DMS53 treated with DMSO at 0.1 percent for 48 hours (cell line): ENCODE measurements at regions not wholly inside any gene's neighbourhood (a gene's known extent, or its start where the extent isn't known, plus 50 kb on each side); places are given as distances from the start of the nearest gene placed in this dataset.

Source experiments
- DNase-seq: peaks from one replicate; lab custom pipeline; 2025; ENCODE audit not compliant: unreplicated experiment; lab: John Stamatoyannopoulos, UW

DNA sequence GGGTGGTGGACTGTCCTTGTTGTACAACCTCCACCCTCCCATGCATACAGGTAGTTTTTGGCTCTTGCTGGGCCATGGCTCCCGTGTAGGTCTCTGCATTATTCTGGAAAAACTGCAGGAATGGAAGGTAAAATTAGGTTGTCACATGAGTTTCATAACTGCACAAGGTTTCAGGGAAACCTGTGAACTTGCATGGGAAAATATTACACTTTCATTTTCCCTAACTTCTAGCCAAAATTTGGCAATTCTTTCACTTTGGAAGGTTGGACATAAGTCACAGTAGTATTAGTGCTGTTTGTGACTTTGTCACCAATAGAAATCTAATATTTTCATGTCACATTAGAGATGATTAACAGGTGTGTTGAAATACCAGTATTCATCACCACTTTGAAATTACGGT is 118.1 kb upstream of the MGAT5 start:
- no peak for DNase-seq

DNA sequence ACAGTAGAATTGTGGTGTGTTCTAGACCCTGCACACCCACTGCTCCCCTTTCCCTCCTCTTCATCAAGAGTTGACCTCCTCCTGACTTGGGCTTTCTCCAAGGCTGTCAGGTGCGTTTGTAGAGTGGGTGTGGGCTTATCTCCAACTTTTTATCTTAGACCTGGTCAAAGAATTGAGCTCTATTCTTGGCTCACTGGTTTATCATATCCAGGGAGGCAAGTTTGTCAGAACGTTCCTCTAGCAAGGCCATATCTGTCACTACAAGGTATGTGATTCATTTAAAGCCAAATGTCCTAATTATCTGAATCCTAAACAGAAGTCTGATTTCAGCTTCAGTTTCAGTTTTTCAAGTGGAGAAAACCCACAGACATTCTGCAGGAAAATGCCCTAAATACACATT is 117.1 kb upstream of the MGAT5 start:
- DNase-seq: no peak

DNA sequence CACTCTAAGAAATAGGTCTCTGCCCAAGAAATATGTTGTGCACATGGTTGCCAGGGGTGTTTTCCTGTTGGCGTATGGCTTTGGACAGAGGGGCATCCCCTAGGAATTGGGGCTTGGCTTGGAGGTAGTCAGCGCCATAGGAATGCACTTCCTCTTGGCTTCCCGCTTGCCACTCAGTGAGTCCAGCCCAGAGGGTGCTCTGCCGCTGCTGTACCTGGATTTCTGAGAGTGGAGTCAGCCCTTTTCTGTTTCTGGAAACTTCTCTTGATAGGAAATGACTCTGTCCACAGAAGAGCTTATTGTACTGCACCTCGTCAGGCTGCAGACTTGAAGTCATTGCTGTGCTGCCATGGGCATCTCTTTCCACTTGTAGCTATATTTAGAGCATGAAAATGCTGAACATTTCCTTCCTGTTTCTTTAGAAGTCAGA is 116.7 kb upstream of the MGAT5 start:
- DNase-seq: no peak

DNA sequence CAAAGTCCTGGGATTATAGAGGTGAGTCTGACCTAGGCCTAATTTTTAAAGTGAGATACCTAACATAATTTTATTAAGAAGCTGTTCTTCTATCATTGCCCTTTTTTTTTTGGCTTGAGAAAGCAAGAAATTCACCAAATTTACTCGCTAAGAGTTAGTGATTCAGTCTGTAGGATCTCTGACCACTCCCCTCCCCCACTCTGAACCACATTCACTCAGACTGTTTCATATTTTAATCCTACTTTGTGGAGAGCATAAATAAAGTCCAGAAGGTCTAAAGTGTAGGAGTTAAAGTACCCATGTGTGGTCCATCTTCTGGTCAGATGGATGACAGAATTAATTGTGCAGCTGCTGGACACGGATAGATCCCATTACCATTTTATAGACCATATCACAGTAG is 115.8 kb upstream of the MGAT5 start:
- DNase-seq: no peak

DNA sequence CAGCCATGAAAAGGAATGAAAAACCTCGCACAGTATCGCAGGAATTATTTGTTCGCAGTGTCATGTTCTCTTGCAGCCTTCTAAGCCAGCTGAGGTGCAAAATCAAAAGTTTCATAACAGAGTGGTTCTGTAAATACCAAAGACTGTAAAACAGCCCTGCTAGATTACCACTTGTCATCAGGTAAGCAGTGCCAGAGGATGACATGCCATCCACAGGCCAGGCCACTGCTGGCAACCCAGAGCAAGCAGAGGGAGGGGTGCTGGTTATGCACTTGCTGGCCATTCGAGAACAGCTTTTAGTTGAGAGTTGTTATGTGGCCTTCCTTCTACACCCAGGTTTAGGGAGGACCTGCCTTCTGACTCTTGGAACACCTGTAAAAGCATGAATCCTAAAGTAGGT is 114.3 kb upstream of the MGAT5 start:
- DNase-seq: no peak

DNA sequence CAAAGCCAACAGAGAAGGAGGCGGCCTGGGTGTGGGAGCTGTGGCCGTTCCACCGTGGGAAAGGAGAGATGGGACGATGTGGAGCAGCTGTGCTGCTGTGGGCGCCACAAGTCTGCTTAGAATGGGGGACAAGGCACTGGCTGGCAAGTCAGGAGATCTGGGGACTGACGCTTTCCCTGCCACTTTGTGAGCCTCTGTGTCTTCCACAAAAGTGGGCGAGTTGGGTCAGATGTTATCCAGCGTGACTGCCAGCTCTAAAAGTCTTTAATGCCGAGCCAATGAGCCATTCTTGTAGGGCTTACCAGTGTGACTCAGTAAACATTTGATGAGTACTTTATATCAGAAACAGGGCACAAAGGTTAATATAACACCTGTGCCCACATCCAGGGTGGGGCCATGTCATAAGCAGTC is 113.6 kb upstream of the MGAT5 start:
- DNase-seq: peak; percentile 32

DNA sequence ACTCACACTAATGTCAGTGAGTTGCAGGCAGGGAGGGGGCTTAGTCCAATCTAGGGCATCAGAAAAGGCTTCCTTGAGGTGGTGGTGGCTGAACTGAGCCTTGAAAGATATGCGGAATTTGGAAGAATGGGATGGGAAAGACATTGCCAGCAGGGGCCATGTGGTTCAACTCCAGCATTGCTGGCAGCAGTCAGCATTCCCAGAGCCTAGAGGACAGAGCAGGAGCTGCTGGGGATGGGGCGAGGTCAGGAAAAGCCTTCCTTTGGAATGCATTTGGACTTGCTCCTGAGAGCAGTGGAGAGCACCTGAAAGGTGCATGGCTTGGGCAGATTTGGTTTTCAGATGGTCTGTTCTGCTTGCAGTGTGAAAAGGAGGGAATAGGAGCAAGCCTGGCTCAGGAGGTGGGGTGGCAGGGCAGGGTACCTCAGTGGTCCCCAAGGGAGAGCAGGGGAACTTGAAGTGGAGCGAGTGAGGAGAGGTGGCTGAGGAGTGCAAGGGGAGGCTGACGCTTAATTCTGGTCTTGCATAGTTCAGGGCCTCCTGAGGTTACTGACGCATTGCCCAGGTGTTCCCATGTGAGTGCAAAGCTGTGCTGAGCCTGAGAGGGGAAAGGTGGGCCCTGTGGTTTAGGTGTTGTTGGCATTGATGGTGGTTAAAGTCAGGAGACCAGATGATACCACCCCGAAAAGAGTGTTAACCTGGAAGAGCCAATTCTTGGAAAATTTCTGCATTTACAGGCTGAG is 112.1 kb upstream of the MGAT5 start:
- DNase-seq: no peak

DNA sequence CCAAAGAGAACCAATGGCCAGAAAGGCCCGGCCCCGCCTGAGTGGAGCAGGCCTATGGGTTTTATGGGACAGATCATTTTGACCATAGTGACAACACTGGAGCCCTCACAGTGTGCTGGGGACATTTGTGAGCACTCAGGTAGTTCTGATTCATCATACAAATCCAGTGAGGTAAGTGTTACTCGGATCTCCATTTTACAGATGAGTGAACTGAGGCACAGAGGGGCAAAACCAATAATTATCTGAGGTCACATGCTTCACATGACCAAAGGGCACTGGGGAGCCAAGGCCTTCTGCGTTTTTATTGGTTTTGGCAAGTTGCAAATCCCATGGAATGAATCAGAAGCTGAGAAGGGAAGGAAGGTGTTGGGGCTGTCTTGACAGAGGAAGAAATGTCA is 111.5 kb upstream of the MGAT5 start:
- DNase-seq: no peak

DNA sequence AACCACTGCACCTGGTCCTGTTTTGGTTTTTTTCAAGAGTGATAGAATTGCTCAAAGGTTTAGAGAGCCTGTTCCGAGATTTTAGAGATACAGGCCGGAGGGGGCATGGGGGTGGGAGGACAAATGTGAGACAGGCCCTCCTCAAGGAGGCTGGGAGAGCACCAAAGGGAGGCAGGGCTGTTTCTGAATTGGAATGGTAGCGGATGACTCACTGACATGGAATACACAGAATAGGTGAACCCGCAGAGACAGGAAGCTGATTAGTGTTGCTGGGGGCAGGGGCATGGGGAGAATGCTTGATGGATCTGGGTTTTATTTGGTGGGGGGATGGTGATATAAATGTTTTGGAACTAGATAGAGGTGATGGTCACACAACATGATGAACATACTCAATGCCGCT is 111.0 kb upstream of the MGAT5 start:
- no peak for DNase-seq

DNA sequence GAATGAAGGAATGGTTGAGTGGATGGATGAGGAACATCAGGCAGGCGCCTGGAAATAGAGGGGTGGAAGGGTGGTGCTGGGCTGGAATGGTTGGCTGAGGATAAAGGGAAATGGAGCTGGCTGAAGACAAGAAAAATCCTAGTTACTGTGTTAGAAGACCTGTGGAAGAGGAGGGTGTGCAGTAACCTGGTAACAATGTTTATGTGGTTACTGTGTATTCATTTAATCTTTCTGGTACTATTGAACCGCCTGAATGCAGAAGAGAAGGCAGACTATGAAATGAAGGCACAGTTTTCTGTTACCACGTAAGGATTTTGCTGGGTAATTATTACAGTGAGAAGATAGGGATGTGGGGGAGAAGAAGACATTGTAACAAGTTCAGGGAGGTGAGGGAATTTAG is 110.3 kb upstream of the MGAT5 start:
- no peak for DNase-seq

DNA sequence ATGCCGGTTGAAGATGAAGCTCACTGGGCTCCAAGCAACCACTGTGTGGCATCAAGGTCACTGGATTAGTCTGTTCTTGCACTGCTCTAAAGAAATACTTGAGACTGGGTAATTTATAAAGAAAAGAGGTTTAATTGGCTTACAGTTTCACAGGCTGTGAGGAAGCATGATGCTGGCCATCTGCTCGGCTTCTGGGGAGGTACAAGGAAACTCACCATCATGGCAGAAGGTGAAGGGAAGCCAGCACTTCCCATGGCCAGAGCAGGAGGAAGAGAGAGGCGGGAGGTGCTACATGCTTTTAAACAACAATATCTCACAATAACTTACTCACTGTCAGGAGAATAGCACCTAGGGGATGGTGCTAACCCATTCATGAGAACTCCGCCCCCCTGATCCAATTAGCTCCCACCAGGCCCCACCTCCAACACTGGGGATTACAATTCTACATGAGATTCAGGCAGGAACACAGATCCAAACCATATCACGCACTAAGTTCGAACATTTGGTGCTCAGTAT is 109.7 kb upstream of the MGAT5 start:
- no peak for DNase-seq

DNA sequence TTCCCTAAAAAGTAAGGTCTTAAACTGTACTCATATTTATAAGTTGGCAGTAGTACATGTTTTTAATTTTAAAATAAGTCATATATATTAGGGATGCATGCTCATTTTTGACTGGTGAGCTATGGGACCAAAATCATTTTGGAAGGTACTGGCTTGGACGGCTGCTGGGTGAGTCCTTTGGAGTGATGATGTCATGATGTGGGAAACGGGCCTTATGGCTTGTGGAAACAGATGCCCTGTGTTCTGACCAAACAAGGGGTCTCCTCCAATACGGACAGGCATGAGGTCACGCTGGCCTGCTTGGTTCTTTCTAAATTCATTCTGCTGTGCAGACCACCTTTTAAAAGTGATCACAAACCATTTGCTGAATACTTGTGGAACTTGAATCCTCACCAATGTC is 109.2 kb upstream of the MGAT5 start:
- no peak for DNase-seq

DNA sequence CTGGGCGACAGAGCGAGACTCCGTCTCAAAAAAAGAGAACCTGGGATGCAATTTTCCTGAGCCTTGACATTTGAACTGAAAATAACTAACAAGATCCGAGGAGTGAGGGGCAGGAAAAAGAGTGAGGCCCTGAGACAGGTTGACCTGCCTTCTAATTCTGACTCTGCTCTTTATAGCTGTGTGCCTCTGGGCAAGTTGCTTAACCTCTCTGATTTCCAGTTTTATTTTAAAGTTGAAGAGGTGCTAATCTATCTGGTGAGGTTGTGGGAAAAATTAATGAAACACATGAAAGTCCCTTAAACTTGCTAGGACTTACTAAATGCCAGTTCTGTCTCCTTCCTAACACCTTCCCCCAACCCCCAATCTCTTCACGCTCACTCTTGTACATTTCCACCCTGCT is 108.4 kb upstream of the MGAT5 start:
- no peak for DNase-seq

DNA sequence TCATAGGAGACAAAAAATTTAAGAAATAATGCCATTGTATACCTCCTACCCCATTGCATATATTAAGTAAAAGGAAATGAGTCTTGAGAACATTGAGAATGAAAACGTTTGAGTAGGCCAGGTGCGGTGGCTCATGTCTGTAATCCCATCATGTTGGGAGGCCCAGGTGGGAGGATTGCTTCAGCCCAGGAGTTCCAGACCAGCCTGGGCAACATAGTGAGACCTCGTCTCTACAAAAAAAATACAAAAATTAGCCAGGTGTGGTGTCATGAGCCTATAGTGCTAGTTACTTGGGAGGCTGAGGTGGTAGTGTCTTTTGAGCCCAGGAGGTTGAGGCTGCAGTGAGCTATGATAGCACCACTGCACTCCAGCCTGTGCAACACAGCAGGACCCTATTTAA is 107.7 kb upstream of the MGAT5 start:
- no peak for DNase-seq

DNA sequence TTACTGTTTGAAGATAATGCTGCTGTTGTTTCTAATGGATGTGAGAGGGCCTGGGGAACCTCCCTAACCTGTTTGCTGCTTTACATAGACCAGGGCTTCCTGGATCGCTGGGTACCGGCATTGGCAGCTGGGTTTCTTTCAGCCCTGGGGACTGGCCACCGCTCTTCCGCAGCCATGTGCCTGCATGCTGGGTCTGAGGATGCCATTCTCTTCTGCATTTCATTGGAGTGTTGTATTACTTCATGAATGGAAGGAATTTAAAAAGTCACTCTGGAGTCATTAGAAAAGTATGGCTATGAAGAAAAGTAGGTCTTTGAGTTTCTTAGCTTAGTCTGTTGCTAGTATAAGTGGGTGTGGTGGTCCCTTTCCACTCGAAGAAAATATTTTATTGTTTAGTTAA is 107.3 kb upstream of the MGAT5 start:
- no peak for DNase-seq

DNA sequence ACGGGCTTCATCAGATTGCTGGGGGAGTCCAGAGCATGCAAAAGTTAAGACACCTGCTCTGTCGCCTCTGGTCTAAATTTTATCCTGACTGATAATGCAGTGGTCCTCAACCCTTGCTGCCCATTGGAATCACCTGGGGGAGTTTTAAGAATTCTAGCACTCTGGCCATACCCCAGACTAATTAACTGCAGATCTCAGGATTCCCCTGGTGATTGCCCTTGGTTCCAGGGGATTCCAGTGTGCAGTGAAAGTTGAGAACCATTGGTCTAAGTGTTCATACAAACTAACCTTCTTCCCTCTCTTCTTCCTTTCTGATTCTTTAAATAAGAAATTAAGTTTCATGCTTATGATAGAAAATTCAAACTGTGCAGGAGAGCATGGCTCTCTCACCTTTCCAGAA is 105.7 kb upstream of the MGAT5 start:
- DNase-seq: no peak

DNA sequence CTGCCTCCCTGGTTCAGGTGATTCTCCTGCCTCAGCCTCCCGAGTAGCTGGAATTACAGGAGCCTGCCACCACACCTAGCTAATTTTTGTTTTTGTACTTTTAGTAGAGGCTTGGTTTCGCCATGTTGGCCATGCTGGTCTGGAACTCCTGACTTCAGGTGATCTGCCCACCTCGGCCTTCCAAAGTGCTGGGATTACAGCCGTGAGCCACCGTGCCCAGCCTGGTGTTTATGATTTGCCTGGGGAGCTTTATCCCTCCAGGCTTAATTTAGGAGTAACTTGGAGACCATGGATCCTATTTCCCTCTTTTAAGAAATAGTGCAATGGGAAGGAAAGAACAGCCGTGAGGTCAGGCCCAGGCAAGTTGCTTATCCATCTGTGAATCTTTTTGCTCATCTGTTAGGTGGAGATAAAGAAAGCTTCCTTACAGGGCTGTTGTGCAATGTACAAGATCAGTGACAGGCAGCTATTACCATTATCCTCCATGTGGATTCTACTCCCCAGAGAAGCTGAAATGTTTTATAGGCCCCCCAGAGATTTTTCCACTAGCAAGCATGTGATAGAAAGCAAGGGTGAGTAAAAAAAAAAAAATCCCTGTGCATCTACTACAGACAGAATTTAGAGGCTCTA is 104.9 kb upstream of the MGAT5 start:
- DNase-seq: no peak

DNA sequence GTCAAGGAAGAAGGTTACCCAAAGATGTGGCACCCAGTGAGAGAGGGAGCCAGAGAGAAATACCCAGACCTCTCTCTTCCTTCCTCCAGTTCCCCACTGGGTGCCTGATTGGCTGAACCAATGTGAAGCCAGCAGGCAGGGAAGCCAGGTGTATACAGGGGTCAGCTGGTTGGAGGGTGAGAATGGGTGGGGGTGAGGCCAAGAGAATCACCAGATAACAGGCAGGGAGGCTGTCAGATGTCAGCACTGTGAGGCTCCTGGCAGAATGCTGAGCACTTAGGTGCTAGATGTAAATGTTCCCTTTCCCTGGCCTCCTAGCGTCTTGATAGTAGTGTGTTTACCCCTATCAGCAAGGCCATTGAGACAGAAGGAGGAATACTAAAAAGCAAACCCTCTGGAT is 104.0 kb upstream of the MGAT5 start:
- no peak for DNase-seq

DNA sequence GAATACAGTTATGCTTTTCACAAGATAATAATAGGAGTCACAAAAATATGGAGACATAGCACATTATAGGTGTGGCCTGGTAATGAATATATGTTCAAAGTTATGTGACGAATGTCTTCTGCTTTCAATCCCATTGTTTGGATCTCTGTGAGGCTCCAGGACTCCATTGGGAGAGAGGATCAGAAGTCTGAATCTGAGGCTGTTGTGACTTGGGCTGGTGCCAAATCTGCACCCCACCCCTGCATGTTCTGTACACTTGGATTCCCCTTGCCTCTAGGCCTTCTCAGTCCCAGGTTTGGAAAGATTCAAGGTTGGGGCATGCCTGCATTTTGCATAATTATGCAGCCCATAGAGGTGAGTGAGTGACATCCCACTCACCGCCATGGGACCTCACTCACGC is 103.1 kb upstream of the MGAT5 start:
- DNase-seq: no peak

DNA sequence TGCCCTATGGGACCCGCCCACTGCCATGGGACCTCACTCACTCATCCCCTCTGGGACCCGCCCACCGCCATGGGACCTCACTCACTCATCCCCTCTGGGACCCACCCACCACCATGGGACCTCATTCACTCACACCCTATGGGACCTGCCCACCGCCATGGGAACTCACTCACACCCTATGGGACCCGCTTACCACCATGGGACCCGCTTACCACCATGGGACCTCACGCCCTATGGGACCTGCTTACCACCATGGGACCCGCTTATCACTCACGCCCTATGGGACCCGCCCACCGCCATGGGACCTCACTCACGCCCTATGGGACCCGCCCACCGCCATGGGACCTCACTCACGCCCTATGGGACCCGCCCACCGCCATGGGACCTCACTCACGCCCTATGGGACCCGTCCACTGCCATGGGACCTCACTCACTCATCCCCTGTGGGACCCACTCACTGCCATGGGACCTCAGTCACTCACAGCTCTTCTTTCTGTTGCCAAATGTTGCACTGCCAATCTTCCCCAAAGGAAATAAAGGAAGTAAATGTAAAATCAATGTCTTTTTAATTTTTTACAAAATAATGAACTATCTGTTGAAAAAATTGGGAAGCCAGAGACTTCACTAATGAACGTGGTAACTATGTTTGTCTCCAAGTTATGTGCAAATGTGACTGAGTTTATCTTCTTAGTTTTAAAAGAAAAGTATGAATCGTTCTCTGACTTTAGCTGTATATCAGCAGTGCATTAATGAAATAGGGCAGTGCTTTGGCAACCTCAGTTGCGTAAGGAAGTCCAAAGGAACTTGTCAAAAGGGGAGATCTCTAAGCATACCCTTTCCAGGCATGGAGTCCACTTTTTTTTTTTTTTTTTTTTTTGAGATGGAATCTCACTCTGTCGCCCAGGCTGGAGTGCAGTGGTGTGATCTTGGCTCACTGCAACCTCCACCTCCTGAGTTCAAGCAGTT is 101.5 kb upstream of the MGAT5 start:
- DNase-seq: no peak

DNA sequence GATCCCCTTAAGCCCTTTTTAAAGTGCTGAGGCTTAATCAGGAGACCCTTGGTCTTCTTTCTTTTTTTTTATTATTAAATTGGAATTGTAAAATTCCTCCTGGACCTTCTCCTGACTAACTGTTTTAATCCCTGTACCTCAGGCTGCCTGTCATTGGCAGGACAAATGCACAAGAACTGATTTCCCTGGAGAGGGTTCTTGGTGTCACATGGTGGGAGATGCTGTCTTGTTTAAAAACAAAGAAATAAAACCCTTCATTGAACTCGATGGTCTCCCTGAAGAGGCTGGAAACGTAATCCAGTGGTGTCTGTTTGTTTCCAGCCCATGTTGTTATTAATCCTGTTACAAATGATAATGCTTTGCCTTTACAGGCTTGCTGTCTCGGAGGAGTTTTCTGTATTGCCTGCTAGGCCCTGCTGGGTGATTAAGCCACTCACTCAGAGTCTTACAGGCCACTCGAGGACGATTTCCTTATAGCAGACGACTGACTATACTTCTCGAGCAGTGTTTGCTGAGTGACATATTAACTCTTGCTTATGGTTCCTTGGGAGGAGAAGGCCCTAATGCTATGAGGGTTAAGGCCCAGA is 100.5 kb upstream of the MGAT5 start:
- DNase-seq: no peak
